Endothelial cell of umbilical vein (primary cell): ENCODE measurements at regions not wholly inside any gene's neighbourhood (a gene's known extent, or its start where the extent isn't known, plus 50 kb on each side); places are given as distances from the start of the nearest gene placed in this dataset.

Experiments
- BruUV-seq: library from RNA; stranded (reverse); fragments of 400-500 nt; replicated peaks from 2 replicates; lab custom pipeline; 2021; lab: Mats Ljungman, UMichigan
- CTCF ChIA-PET: fragments of 300-600, 350-600 bp; sonication (Branson Sonifier 250); formaldehyde crosslinking; loops from one replicate; lab custom pipeline; 2021; ENCODE audit warnings: antibody characterized with exemption, inconsistent platforms; lab: Charles Lee
- POLR2A ChIA-PET: fragments of 300-600, 350-600 bp; sonication (Branson Sonifier 250); formaldehyde crosslinking; loops from one replicate; lab custom pipeline; 2021; ENCODE audit warnings: antibody characterized with exemption, inconsistent platforms; lab: Charles Lee
- DNase-seq: peaks from one replicate; pipeline ENCODE4 v3.0.0-alpha.2; 2011; ENCODE audit warnings: low read depth, low spot score
- FAIRE-seq: peaks from 2 replicates; lab custom pipeline; 2011; peaks lifted over from hg19 to GRCh38; lab: Jason Lieb, UNC
- H2AFZ ChIP-seq: 2 replicates; pipeline ENCODE4 v1.6.0; 2012; ENCODE audit warnings: low read depth, low read length, control low read depth, inconsistent platforms
- H3K27ac ChIP-seq: 2 replicates; pipeline ENCODE4 v1.5.1; 2011; ENCODE audit warnings: low read depth, mild to moderate bottlenecking, control low read depth, low read length, moderate library complexity; ENCODE audit not compliant: insufficient read depth
- H3K27me3 ChIP-seq, 2 experiments: 2 replicates each; pipeline versions ENCODE4 v1.6.0 to v1.6.1; 2011; ENCODE audit warnings: low read length in 2 of 2, mixed read lengths in 1 of 2; ENCODE audit not compliant: control insufficient read depth in 2 of 2, insufficient read depth in 2 of 2
- H3K36me3 ChIP-seq, 2 experiments: 2 replicates in 1 of 2; 3 replicates in 1 of 2; pipeline ENCODE4 v1.5.1; 2011; ENCODE audit warnings: low read length in 2 of 2, mild to moderate bottlenecking in 1 of 2, moderate library complexity in 1 of 2; ENCODE audit not compliant: control insufficient read depth in 2 of 2, insufficient read depth in 2 of 2; ENCODE audit errors: extremely low read depth in 1 of 2
- H3K4me1 ChIP-seq: 3 replicates; pipeline ENCODE4 v1.5.1; 2011; ENCODE audit warnings: mild to moderate bottlenecking, low read length; ENCODE audit not compliant: control insufficient read depth, insufficient read depth; ENCODE audit errors: extremely low read depth
- H3K4me2 ChIP-seq: 2 replicates; pipeline ENCODE4 v1.6.1; 2011; ENCODE audit warnings: low read length, control low read depth, mixed read lengths; ENCODE audit not compliant: insufficient read depth
- H3K4me3 ChIP-seq, 3 experiments: fragments of 200-600 bp in 1 of 3; sonication (generic), shearing (Covaris generic) in 1 of 3; replicated peaks in 1 of 3; 2 replicates each; pipeline ENCODE4 v1.5.1; 2011 to 2016; ENCODE audit warnings: control low read depth in 3 of 3, low read length in 3 of 3, mild to moderate bottlenecking in 2 of 3, inconsistent platforms in 1 of 3, low read depth in 1 of 3, moderate library complexity in 1 of 3; ENCODE audit not compliant: insufficient read depth in 1 of 3
- H3K79me2 ChIP-seq: 2 replicates; pipeline ENCODE4 v1.6.0; 2012; ENCODE audit warnings: low read length, inconsistent platforms; ENCODE audit not compliant: control insufficient read depth, insufficient read depth
- H3K9ac ChIP-seq: replicated peaks from 2 replicates; pipeline ENCODE3; 2011; ENCODE audit warnings: low read length, control low read depth; ENCODE audit not compliant: insufficient read depth; ENCODE audit errors: extremely low read depth
- H3K9me1 ChIP-seq: replicated peaks from 3 replicates; pipeline ENCODE4 v1.6.0; 2011; ENCODE audit warnings: mild to moderate bottlenecking, low read length; ENCODE audit not compliant: control insufficient read depth, insufficient read depth; ENCODE audit errors: extremely low read depth
- H3K9me3 ChIP-seq: replicated peaks from 2 replicates; pipeline ENCODE4 v1.5.1; 2012; ENCODE audit warnings: low read length, inconsistent platforms; ENCODE audit not compliant: control insufficient read depth, insufficient read depth
- H4K20me1 ChIP-seq: replicated peaks from 2 replicates; pipeline ENCODE3; 2011; ENCODE audit warnings: mild to moderate bottlenecking, low read length; ENCODE audit not compliant: control insufficient read depth, insufficient read depth; ENCODE audit errors: extremely low read depth
- EZH2 ChIP-seq: IDR thresholded peaks from 2 replicates; pipeline ENCODE4 v1.6.1; 2012; ENCODE audit warnings: borderline replicate concordance, low read depth, mild to moderate bottlenecking, moderate library complexity, low read length, inconsistent platforms; ENCODE audit not compliant: severe bottlenecking
- FOS ChIP-seq: IDR thresholded peaks from 2 replicates; pipeline ENCODE4 v1.6.1; 2011; ENCODE audit warnings: mild to moderate bottlenecking, low read length, moderate library complexity, borderline replicate concordance; ENCODE audit not compliant: insufficient read depth
- GATA2 ChIP-seq: IDR thresholded peaks from 2 replicates; pipeline ENCODE4 v1.7.0; 2011; ENCODE audit warnings: low read depth, mild to moderate bottlenecking, moderate library complexity, mixed read lengths, low read length; ENCODE audit not compliant: insufficient read length, insufficient read depth
- JUN ChIP-seq: IDR thresholded peaks from 2 replicates; pipeline ENCODE4 v1.6.1; 2011; ENCODE audit warnings: borderline replicate concordance, low read depth; ENCODE audit not compliant: insufficient read length, insufficient read depth
- MAX ChIP-seq: IDR thresholded peaks from 2 replicates; pipeline ENCODE4 v1.6.1; 2011; ENCODE audit not compliant: insufficient read depth, insufficient read length
- MYC ChIP-seq: IDR thresholded peaks from one replicate; pipeline ENCODE4 v1.6.1; 2011; ENCODE audit warnings: mild to moderate bottlenecking, low read depth, low read length
- POLR2A ChIP-seq: IDR thresholded peaks from 2 replicates; pipeline ENCODE4 v1.6.1; 2012; ENCODE audit warnings: low read depth, mild to moderate bottlenecking, control low read depth, low read length
- POLR2AphosphoS5 ChIP-seq: IDR thresholded peaks from 2 replicates; pipeline ENCODE4 v1.6.1; 2012; ENCODE audit warnings: low read depth, mild to moderate bottlenecking, control low read depth, low read length, moderate library complexity; ENCODE audit not compliant: insufficient read depth
- dilution Hi-C: fragments of 300-500 bp; cut with MboI; formaldehyde crosslinking; loops from one replicate; pipeline ENCODE4 v1.15.0; 2019; ENCODE audit warnings: low sequenced_read_pairs; ENCODE audit not compliant: extremely low pct_ligation_motif_present
- intact Hi-C: fragments of 100-400 bp; cut with micrococcal nuclease; formaldehyde crosslinking; loops from one replicate; pipeline ENCODE4 v1.10.0; 2022
- TF ChIP-seq, protein P1 (sequence below), 2 donors: IDR thresholded peaks; 1 replicate in 1 of 2; 2 replicates in 1 of 2; pipeline ENCODE4 v1.5.1; 2011; ENCODE audit warnings: low read length in 2 of 2, mild to moderate bottlenecking in 2 of 2, moderate library complexity in 2 of 2, control low read depth in 1 of 2, inconsistent platforms in 1 of 2, low read depth in 1 of 2; ENCODE audit not compliant: insufficient read depth in 1 of 2; ENCODE audit errors: extremely low read depth in 1 of 2

DNA sequence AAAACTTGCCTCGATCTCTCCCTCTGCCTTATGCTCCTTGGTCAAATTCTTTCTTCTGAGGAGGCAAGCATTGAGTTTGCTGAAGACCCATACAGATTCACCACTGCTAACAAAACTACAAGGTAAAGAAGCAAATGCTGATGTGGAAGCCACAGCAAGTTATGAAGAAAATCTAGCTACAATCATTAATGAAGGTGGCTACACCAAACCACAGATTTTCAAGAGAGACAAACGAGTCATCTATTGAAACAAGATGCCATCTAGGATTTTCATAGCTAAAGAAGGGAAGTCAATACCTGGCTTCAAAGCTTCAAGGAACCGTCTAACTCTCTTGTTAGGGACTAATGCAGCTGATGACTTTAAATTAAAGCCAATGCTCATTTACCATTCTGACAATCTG is 203.2 kb downstream of the METTL4 start:
- H3K4me1 ChIP-seq = no peaks in the 10 kb centered on the region
- no peak overlapping the region for H3K9ac ChIP-seq
- intact Hi-C loops (no loop called here), dilution Hi-C loops (no loop called here)
- peaks cover 0 to 2% of the 10 kb centered on the region in 2 experiments for H3K27me3 ChIP-seq
- no TSS peak for BruUV-seq
- ChIA-PET POLR2A (no interaction called here), CTCF (no interaction called here)
- no peak overlapping the region for H3K4me2 ChIP-seq
- H3K79me2 ChIP-seq = no peaks in the 10 kb centered on the region
- no peak overlapping the region for H2AFZ ChIP-seq
- no peak for TF ChIP-seq MYC
- no peak for TF ChIP-seq FOS
- no peak for TF ChIP-seq EZH2
- no peak for TF ChIP-seq POLR2A
- TF ChIP-seq POLR2AphosphoS5 = no peak
- no peak for TF ChIP-seq GATA2
- TF ChIP-seq, protein P1, sequence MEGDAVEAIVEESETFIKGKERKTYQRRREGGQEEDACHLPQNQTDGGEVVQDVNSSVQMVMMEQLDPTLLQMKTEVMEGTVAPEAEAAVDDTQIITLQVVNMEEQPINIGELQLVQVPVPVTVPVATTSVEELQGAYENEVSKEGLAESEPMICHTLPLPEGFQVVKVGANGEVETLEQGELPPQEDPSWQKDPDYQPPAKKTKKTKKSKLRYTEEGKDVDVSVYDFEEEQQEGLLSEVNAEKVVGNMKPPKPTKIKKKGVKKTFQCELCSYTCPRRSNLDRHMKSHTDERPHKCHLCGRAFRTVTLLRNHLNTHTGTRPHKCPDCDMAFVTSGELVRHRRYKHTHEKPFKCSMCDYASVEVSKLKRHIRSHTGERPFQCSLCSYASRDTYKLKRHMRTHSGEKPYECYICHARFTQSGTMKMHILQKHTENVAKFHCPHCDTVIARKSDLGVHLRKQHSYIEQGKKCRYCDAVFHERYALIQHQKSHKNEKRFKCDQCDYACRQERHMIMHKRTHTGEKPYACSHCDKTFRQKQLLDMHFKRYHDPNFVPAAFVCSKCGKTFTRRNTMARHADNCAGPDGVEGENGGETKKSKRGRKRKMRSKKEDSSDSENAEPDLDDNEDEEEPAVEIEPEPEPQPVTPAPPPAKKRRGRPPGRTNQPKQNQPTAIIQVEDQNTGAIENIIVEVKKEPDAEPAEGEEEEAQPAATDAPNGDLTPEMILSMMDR (IDR thresholded peaks at IDR 0.05; ENCODE audit: extremely low read depth in 1 of 2, insufficient read depth in 1 of 2, low read depth in 1 of 2, low read length in 2 of 2) = no peak
- TF ChIP-seq JUN = no peak
- no peak for TF ChIP-seq MAX
- no peaks in the 10 kb centered on the region for H3K9me1 ChIP-seq
- no peaks in the 10 kb centered on the region for H4K20me1 ChIP-seq
- FAIRE-seq (no peak), DNase-seq (no peak)
- H3K4me3 ChIP-seq = no peak overlapping the region
- H3K36me3 ChIP-seq = no peaks in the 10 kb centered on the region
- H3K27ac ChIP-seq = no peak overlapping the region
- no peaks in the 10 kb centered on the region for H3K9me3 ChIP-seq
